Erythroblast (primary cell): ENCODE measurements at regions not wholly inside any gene's neighbourhood (a gene's known extent, or its start where the extent isn't known, plus 50 kb on each side); places are given as distances from the start of the nearest gene placed in this dataset.

ENCODE experiments used
- DNase-seq, 2 experiments: peaks; one replicate each; lab custom pipeline; 2025; lab: John Stamatoyannopoulos, UW
- GATA1 ChIP-seq: IDR thresholded peaks from 2 replicates; pipeline ENCODE4 v1.6.1; 2011; ENCODE audit warnings: low read depth, mild to moderate bottlenecking, control low read depth, low read length, moderate library complexity
- POLR2A ChIP-seq: IDR thresholded peaks from 2 replicates; pipeline ENCODE4 v1.6.1; 2011; ENCODE audit warnings: mild to moderate bottlenecking, low read length

DNA sequence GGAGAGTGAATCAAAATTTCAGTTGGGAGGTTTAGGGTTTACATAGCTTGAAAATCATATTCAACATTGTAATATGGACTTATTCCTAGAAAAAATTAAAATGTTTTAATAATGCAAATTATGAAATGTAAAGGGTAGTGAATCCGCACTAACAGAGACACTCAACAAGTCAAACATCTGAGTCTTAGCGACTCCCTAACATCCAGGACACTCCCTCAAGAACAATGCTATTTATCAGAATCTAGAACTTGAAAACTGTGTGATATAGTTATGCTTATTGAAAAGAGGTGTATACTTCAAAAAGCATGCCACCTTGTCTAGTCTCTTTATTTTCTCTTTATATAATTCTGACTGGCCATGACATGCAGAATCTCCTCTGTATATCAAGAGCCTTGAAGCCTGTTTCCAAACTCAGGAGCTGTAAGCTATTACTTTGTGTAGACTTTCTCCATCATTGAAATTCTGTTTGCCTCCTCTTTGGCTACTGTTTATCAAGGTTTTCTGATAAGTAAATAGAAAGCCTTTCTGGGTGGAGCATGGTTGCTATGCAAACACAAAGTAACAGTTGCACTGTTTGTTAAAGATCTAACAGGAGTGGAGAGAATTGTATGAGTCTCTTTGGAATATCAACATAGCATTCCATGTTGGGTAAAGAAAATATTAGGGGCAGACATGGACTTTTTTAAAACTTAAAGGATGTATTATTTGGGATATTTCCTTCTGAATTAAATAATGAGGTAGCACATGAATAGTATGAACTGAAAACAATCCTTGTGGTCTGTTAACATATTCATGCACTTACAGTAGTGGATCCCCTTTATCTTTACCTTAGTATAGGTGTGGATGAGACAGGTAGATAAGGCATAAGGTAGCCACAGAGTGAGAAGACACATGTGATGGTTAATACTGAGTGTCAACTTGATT, 56.4 kb upstream of the MBNL2 start:
- TF ChIP-seq GATA1 (no peak), POLR2A (no peak)
- no peak for DNase-seq

GRCh38 chr13:97171136-97171535, 51.0 kb upstream of the MBNL2 start:
- DNase-seq = no peak
- TF ChIP-seq GATA1 = no peak
- no peak for TF ChIP-seq POLR2A
